ENCODE measurements at regions not wholly inside any gene's neighbourhood (a gene's known extent, or its start where the extent isn't known, plus 50 kb on each side); places are given as distances from the start of the nearest gene placed in this dataset.

GRCh38 chr18:73384246-73384645 lies 516.5 kb upstream of the NETO1 start:
- TF ChIP-seq CTCF (IDR thresholded peaks at IDR 0.05): no peak
- TF ChIP-seq POLR2A (IDR thresholded peaks at IDR 0.05): no peak
- no peak for TF ChIP-seq POLR2AphosphoS5 (IDR thresholded peaks at IDR 0.05)
